ENCODE measurements at regions not wholly inside any gene's neighbourhood (a gene's known extent, or its start where the extent isn't known, plus 50 kb on each side); places are given as distances from the start of the nearest gene placed in this dataset.

DNA sequence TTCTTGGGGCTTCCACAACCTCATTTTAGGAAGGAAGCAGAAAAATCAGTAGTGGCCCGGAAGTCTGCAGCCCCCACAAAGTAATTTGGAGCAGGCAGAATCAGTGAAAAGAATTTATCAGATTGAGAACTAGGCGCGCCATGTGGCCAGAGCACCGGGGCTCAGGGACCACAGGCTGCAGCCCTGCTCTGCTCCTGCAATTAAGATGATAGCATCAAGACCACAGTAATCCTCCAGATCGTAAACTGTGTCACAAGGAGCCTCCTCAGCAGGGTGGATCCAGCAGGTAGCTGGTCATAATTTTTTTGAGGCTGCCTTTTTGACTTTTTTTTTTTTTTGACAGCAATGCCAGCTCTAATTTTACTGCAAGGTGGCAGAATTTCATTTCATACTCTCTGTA, 209.0 kb upstream of the ZMIZ1 start:
- TF ChIP-seq, protein P1, sequence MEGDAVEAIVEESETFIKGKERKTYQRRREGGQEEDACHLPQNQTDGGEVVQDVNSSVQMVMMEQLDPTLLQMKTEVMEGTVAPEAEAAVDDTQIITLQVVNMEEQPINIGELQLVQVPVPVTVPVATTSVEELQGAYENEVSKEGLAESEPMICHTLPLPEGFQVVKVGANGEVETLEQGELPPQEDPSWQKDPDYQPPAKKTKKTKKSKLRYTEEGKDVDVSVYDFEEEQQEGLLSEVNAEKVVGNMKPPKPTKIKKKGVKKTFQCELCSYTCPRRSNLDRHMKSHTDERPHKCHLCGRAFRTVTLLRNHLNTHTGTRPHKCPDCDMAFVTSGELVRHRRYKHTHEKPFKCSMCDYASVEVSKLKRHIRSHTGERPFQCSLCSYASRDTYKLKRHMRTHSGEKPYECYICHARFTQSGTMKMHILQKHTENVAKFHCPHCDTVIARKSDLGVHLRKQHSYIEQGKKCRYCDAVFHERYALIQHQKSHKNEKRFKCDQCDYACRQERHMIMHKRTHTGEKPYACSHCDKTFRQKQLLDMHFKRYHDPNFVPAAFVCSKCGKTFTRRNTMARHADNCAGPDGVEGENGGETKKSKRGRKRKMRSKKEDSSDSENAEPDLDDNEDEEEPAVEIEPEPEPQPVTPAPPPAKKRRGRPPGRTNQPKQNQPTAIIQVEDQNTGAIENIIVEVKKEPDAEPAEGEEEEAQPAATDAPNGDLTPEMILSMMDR (conservative IDR thresholded peaks at IDR 0.05 in 1 of 2, IDR thresholded peaks at IDR 0.05 in 1 of 2; ENCODE audit: extremely low read depth in 1 of 2, insufficient read depth in 1 of 2, low read depth in 1 of 2, low read length in 2 of 2), result no peak
- no peak for TF ChIP-seq EZH2 (IDR thresholded peaks at IDR 0.05; ENCODE audit: borderline replicate concordance, low read length)

Data from mammary epithelial cell (primary cell).